Lung (tissue), 11 donors: ENCODE measurements at regions not wholly inside any gene's neighbourhood (a gene's known extent, or its start where the extent isn't known, plus 50 kb on each side); places are given as distances from the start of the nearest gene placed in this dataset.

Source experiments
- ATAC-seq: fragments of 200-7000 bp; cut with Tn5 transposase; one replicate; pipeline ENCODE4 v1.9.1; 2020; ENCODE audit warnings: moderate number of reproducible peaks; ENCODE audit not compliant: insufficient read depth, low FRiP score
- DNase-seq, 3 donors: peaks; one replicate each; pipeline ENCODE4 v3.0.0-alpha.2; 2013 to 2017
- H3K27ac ChIP-seq, 2 donors: one replicate each; pipeline ENCODE4 v1.5.1; 2013; ENCODE audit warnings: mild to moderate bottlenecking in 2 of 2, moderate library complexity in 2 of 2, control low read depth in 1 of 2, inconsistent platforms in 1 of 2, low read depth in 1 of 2, low read length in 1 of 2
- H3K27me3 ChIP-seq, 3 donors: one replicate each; pipeline ENCODE4 v1.5.1; 2013; ENCODE audit warnings: low read length in 2 of 3; ENCODE audit not compliant: control insufficient read depth in 3 of 3, insufficient read depth in 3 of 3
- H3K36me3 ChIP-seq, 4 donors: one replicate each; pipeline ENCODE4 v1.5.1; 2013; ENCODE audit warnings: low read length in 4 of 4, mild to moderate bottlenecking in 1 of 4, moderate library complexity in 1 of 4; ENCODE audit not compliant: control insufficient read depth in 4 of 4, insufficient read depth in 4 of 4
- H3K4me1 ChIP-seq, 5 donors: one replicate each; pipeline ENCODE4 v1.5.1; 2013; ENCODE audit warnings: low read length in 5 of 5, mild to moderate bottlenecking in 2 of 5, moderate library complexity in 1 of 5; ENCODE audit not compliant: control insufficient read depth in 5 of 5, insufficient read depth in 5 of 5
- H3K4me3 ChIP-seq: one replicate; pipeline ENCODE4 v1.5.1; 2013; ENCODE audit warnings: mild to moderate bottlenecking, control low read depth, moderate library complexity
- H3K9ac ChIP-seq, 2 donors: one replicate each; pipeline ENCODE4 v1.5.1; 2013; ENCODE audit warnings: low read length in 2 of 2, control low read depth in 1 of 2; ENCODE audit not compliant: insufficient read depth in 1 of 2
- H3K9me3 ChIP-seq, 4 donors: one replicate each; pipeline ENCODE4 v1.5.1; 2013; ENCODE audit warnings: low read length in 3 of 4, mild to moderate bottlenecking in 1 of 4, moderate library complexity in 1 of 4; ENCODE audit not compliant: control insufficient read depth in 4 of 4, insufficient read depth in 3 of 4
- WGBS, 2 donors: extraction: QIAGEN DNeasy Blood & Tissue Kit; methylation state at CpG; one replicate each; pipeline ENCODE4 v1.1.7; 2013; 5-methylcytosine and 5-hydroxymethylcytosine counted together
- TF ChIP-seq, protein P1 (sequence below): IDR thresholded peaks from 2 replicates; pipeline ENCODE4 v1.5.1; 2012; ENCODE audit warnings: mild to moderate bottlenecking; ENCODE audit errors: control extremely low read depth, extremely low read depth
- donor health status: control.
- donor health status: control.
- donor health status: Bipolar disorder and iron deficiency.
- donor health status: healthy.
- donor health status: DM: yes; HTN: yes; CAD: no.

DNA sequence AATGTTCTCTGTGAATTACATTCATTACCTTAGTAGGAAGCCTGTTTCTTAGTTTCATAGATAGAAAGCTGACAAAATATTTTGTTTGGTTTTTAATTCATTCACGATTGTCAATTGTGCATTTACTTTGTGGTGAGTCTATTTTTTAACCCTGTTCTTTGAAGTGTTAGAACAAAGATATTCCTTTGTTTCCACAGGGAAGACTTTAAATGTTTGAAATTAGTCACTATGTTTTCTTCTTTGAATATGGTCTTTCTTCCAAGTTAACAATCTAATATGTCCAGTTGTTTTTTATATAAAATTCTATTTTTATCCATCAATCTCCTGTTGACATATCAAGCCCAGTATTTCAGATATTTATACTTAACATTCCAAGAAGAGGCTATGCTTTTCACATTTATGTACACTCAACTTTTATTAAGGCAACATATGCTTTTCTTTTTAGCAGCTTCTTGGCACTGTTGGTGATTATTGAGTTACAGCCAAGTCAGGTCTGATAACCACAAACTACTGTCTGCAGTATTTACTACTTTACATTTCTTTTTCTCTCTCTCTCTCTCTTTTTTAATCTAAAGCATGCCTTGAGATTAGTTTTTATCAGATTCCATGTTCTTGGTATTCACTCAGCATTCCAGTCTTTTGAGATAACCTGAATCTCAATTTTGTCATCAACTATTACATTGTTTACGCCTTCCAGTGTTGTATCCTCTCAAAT is 812.8 kb upstream of the SLC10A2 start:
- peaks cover 0 to 12% (median 0%) of the 10 kb centered on the region in 5 donors for H3K4me1 ChIP-seq
- DNase-seq (no peak), ATAC-seq (no peak)
- H3K9ac ChIP-seq: no peak overlapping the region
- TF ChIP-seq, protein P1, sequence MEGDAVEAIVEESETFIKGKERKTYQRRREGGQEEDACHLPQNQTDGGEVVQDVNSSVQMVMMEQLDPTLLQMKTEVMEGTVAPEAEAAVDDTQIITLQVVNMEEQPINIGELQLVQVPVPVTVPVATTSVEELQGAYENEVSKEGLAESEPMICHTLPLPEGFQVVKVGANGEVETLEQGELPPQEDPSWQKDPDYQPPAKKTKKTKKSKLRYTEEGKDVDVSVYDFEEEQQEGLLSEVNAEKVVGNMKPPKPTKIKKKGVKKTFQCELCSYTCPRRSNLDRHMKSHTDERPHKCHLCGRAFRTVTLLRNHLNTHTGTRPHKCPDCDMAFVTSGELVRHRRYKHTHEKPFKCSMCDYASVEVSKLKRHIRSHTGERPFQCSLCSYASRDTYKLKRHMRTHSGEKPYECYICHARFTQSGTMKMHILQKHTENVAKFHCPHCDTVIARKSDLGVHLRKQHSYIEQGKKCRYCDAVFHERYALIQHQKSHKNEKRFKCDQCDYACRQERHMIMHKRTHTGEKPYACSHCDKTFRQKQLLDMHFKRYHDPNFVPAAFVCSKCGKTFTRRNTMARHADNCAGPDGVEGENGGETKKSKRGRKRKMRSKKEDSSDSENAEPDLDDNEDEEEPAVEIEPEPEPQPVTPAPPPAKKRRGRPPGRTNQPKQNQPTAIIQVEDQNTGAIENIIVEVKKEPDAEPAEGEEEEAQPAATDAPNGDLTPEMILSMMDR: no peak
- H3K27me3 ChIP-seq: no peaks in the 10 kb centered on the region
- H3K27ac ChIP-seq: no peak overlapping the region
- H3K4me3 ChIP-seq: no peak overlapping the region
- H3K9me3 ChIP-seq: no peaks in the 10 kb centered on the region
- WGBS, 2 donors: 69 to 75% methylated on average over 2 of the region's 2 CpGs
- H3K36me3 ChIP-seq: no peaks in the 10 kb centered on the region

DNA sequence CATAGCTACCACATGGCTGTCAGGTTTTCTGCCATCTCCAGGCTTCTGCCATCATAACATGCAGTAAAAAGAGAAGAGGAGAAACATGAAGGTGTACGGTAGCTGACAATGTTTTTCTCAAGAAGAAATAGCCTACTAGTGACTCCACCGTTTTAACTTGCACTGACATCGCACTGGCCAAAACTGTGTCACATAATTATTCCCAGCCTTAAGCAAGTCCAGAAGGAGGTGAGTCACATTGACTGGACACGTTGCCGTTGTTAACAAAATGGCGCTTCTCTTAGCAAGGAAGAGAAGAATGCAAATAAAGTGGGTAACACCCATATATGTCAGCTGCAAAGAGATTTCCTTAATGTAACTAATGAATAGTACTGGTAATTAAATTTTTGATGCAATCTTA is 810.4 kb upstream of the SLC10A2 start:
- H3K9me3 ChIP-seq: no peaks in the 10 kb centered on the region
- H3K4me3 ChIP-seq: no peak overlapping the region
- DNase-seq: no peak
- H3K27me3 ChIP-seq: no peaks in the 10 kb centered on the region
- peaks cover 0 to 2% (median 0%) of the 10 kb centered on the region in 5 donors for H3K4me1 ChIP-seq
- WGBS, 2 donors: 95% methylated on average over 6 of the region's 6 CpGs
- ATAC-seq: no peak
- TF ChIP-seq, protein P1: no peak
- no peak overlapping the region for H3K9ac ChIP-seq
- H3K36me3 ChIP-seq: no peaks in the 10 kb centered on the region
- H3K27ac ChIP-seq: no peak overlapping the region

DNA sequence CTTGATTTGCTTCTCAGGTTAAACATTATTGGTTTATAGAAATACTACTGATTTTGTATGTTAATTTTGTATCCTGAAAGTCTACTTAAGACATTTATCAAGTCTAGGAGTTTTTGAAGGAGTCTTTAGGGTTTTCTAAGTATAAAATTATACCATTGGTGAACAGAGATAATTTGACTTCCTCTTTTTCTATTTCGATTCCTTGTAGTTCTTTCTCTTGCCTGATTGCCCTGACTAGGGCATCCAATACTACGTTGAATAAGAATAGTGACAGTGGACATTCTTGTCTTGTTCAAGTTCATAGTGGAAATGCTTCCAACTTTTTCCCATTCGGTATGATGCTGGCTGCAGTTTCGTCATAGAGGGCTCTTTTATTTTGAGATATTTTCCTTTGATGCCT is 807.5 kb upstream of the SLC10A2 start:
- TF ChIP-seq, protein P1: no peak
- no peaks in the 10 kb centered on the region for H3K36me3 ChIP-seq
- no peaks in the 10 kb centered on the region for H3K4me1 ChIP-seq
- ATAC-seq (no peak), DNase-seq (no peak)
- WGBS, 2 donors: 64 to 79% methylated on average over 4 of the region's 4 CpGs
- no peaks in the 10 kb centered on the region for H3K9me3 ChIP-seq
- H3K4me3 ChIP-seq: no peak overlapping the region
- H3K9ac ChIP-seq: no peak overlapping the region
- H3K27ac ChIP-seq: no peak overlapping the region
- no peaks in the 10 kb centered on the region for H3K27me3 ChIP-seq

DNA sequence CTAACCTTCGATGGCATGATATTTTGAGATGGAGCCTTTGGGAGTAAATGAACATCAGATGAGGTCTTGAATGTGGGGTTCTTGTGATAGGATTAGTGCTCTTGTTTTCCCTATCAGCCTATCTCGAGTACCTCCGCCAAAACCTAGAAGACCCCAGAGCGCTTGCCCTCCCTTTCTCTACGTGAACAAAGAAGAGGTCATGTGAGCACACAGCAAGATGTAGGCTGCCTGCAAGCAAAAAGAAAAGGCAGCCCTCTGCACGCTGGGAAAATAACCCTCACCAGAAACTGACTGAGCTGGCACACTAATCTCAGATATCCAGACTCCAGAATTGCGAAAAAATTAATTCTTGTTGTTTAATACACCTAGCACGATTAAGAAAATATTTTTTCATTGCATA is 799.8 kb upstream of the SLC10A2 start:
- no peak overlapping the region for H3K9ac ChIP-seq
- H3K9me3 ChIP-seq: no peaks in the 10 kb centered on the region
- no peaks in the 10 kb centered on the region for H3K4me1 ChIP-seq
- H3K4me3 ChIP-seq: no peak overlapping the region
- no peaks in the 10 kb centered on the region for H3K36me3 ChIP-seq
- TF ChIP-seq, protein P1: no peak
- H3K27me3 ChIP-seq: no peaks in the 10 kb centered on the region
- ATAC-seq (no peak), DNase-seq (no peak)
- WGBS, 2 donors: 85 to 91% methylated on average over 8 of the region's 8 CpGs
- no peak overlapping the region for H3K27ac ChIP-seq
